ENCODE measurements at regions not wholly inside any gene's neighbourhood (a gene's known extent, or its start where the extent isn't known, plus 50 kb on each side); places are given as distances from the start of the nearest gene placed in this dataset.

GRCh38 chr1:5221451-5221850, 567.0 kb downstream of the AJAP1 start:
- TF ChIP-seq POLR2A (IDR thresholded peaks at IDR 0.05): no peak
- TF ChIP-seq CTCF (IDR thresholded peaks at IDR 0.05): no peak
- TF ChIP-seq POLR2AphosphoS5 (IDR thresholded peaks at IDR 0.05): no peak
- TF ChIP-seq EP300 (IDR thresholded peaks at IDR 0.05): no peak
